NT2/D1 (cell line): ENCODE measurements at regions not wholly inside any gene's neighbourhood (a gene's known extent, or its start where the extent isn't known, plus 50 kb on each side); places are given as distances from the start of the nearest gene placed in this dataset.
"Not testable (repeated sequence)": the region's sequence is repeated elsewhere in the genome, so short reads cannot be mapped to it uniquely, and the experiment has no call there.

Experiments used
- SUZ12 ChIP-seq: IDR thresholded peaks from 2 replicates; pipeline ENCODE4 v1.6.1; 2011; ENCODE audit not compliant: insufficient read length, insufficient read depth; ENCODE audit errors: extremely low read depth
- YY1 ChIP-seq: IDR thresholded peaks from 2 replicates; pipeline ENCODE4 v1.6.1; 2011; ENCODE audit not compliant: insufficient read length, insufficient read depth
- ZNF274 ChIP-seq: IDR thresholded peaks from 2 replicates; pipeline ENCODE4 v1.6.1; 2011; ENCODE audit warnings: mild to moderate bottlenecking, low read depth, low read length

GRCh38 chr3:20547361-20548269, 361.6 kb upstream of the SGO1 start:
- TF ChIP-seq YY1, ZNF274, SUZ12: not testable (repeated sequence)
